GM21447 (cell line): ENCODE measurements at regions not wholly inside any gene's neighbourhood (a gene's known extent, or its start where the extent isn't known, plus 50 kb on each side); places are given as distances from the start of the nearest gene placed in this dataset.
"Not testable (repeated sequence)": the region's sequence is repeated elsewhere in the genome, so short reads cannot be mapped to it uniquely, and the experiment has no call there.

Experiments used
- ATAC-seq: cut with Tn5 transposase; IDR thresholded peaks from one replicate; pipeline ENCODE4 v1.9.1; 2021; ENCODE audit not compliant: unreplicated experiment

- ATAC-seq = no peak
Measured at GRCh38 chr13:50543782-50544181, 299.7 kb downstream of the DLEU7 start.

- ATAC-seq = no peak
Measured at GRCh38 chr13:50544211-50544610, 299.3 kb downstream of the DLEU7 start.

- ATAC-seq = not testable (repeated sequence)
Measured at GRCh38 chr13:50547175-50547574, 296.3 kb downstream of the DLEU7 start.

GRCh38 chr13:50548586-50548985 lies 294.9 kb downstream of the DLEU7 start:
- ATAC-seq = no peak

GRCh38 chr13:50549221-50549942 lies 294.1 kb downstream of the DLEU7 start:
- ATAC-seq = no peak

- no peak for ATAC-seq
Measured at GRCh38 chr13:50550151-50550550, 293.3 kb downstream of the DLEU7 start.

GRCh38 chr13:50552424-50552966 lies 291.0 kb downstream of the DLEU7 start:
- ATAC-seq = no peak

GRCh38 chr13:50561739-50562138 lies 281.8 kb downstream of the DLEU7 start:
- no peak for ATAC-seq

- ATAC-seq = no peak
Measured at GRCh38 chr13:50566646-50567045, 276.8 kb downstream of the DLEU7 start.

GRCh38 chr13:50572129-50572528 lies 271.4 kb downstream of the DLEU7 start:
- ATAC-seq = no peak

- no peak for ATAC-seq
Measured at GRCh38 chr13:50573066-50573465, 270.4 kb downstream of the DLEU7 start.

- ATAC-seq = no peak
Measured at GRCh38 chr13:50574731-50575130, 268.8 kb downstream of the DLEU7 start.

GRCh38 chr13:50575138-50575537 lies 268.4 kb downstream of the DLEU7 start:
- ATAC-seq = no peak

GRCh38 chr13:50576156-50576555 lies 267.3 kb downstream of the DLEU7 start:
- ATAC-seq = no peak

- no peak for ATAC-seq
Measured at GRCh38 chr13:50577806-50578205, 265.7 kb downstream of the DLEU7 start.

- no peak for ATAC-seq
Measured at GRCh38 chr13:50580684-50581305, 262.7 kb downstream of the DLEU7 start.

- no peak for ATAC-seq
Measured at GRCh38 chr13:50581586-50582196, 261.8 kb downstream of the DLEU7 start.

GRCh38 chr13:50584856-50585580 lies 258.5 kb downstream of the DLEU7 start:
- ATAC-seq = no peak

GRCh38 chr13:50585674-50586413 lies 257.6 kb downstream of the DLEU7 start:
- ATAC-seq = no peak

- no peak for ATAC-seq
Measured at GRCh38 chr13:50586414-50587083, 256.9 kb downstream of the DLEU7 start.
